ENCODE measurements at regions not wholly inside any gene's neighbourhood (a gene's known extent, or its start where the extent isn't known, plus 50 kb on each side); places are given as distances from the start of the nearest gene placed in this dataset.
"Not testable (repeated sequence)": the region's sequence is repeated elsewhere in the genome, so short reads cannot be mapped to it uniquely, and the experiment has no call there.

- DNase-seq: no peak
Measured at GRCh38 chr7:65809259-65809981, 63.5 kb upstream of the VKORC1L1 start.

GRCh38 chr7:65809982-65810288 lies 62.9 kb upstream of the VKORC1L1 start:
- DNase-seq: no peak

GRCh38 chr7:65812281-65812680 lies 60.6 kb upstream of the VKORC1L1 start:
- no peak for DNase-seq

GRCh38 chr7:65814556-65815167 lies 58.2 kb upstream of the VKORC1L1 start:
- DNase-seq: not testable (repeated sequence)

GRCh38 chr7:65820287-65820950 lies 52.5 kb upstream of the VKORC1L1 start:
- no peak for DNase-seq

All from NCI-H2171 treated with DMSO at 0.1 percent for 48 hours (cell line).